ENCODE measurements at regions not wholly inside any gene's neighbourhood (a gene's known extent, or its start where the extent isn't known, plus 50 kb on each side); places are given as distances from the start of the nearest gene placed in this dataset.

GRCh38 chr2:143823296-143823695 lies 694.1 kb downstream of the ARHGAP15 start:
- H3K9me3 ChIP-seq (ENCODE audit: low read depth, low read length, poor library complexity, severe bottlenecking) = no peaks in the 10 kb centered on the region
- BruUV-seq (replicated peaks) = no TSS peak
- peaks cover 30% of the 10 kb centered on the region for H3K4me1 ChIP-seq (ENCODE audit: insufficient read depth, low read length, poor library complexity, severe bottlenecking)
- CTCF ChIA-PET = no interaction called here
- POLR2A ChIA-PET (ENCODE audit: low non-redundant PET) = no interaction called here
- no peaks in the 10 kb centered on the region for H3K36me3 ChIP-seq (ENCODE audit: insufficient read depth, low read length, poor library complexity, severe bottlenecking)
- no peaks in the 10 kb centered on the region for H3K27me3 ChIP-seq (replicated peaks; ENCODE audit: insufficient read depth, low read depth, low read length, poor library complexity)
- H3K4me3 ChIP-seq (ENCODE audit: low read depth, low read length, poor library complexity, severe bottlenecking) = no peak overlapping the region
- no peak for TF ChIP-seq CTCF (conservative IDR thresholded peaks at IDR 0.05; ENCODE audit: low read depth, low read length)
- TF ChIP-seq EZH2 (IDR thresholded peaks at IDR 0.05; ENCODE audit: borderline replicate concordance, low read depth, low read length, poor library complexity, severe bottlenecking) = no peak
- H3K27ac ChIP-seq (ENCODE audit: low read depth, low read length, poor library complexity, severe bottlenecking) = no peak overlapping the region
- intact Hi-C loops (cut with micrococcal nuclease; ENCODE audit: unreplicated experiment) = no loop called here
- DNase-seq (ENCODE audit: low spot score) = no peak

GRCh38 chr2:143822736-143823135 lies 693.5 kb downstream of the ARHGAP15 start:
- H3K27me3 ChIP-seq (replicated peaks; ENCODE audit: insufficient read depth, low read depth, low read length, poor library complexity) = no peaks in the 10 kb centered on the region
- H3K36me3 ChIP-seq (ENCODE audit: insufficient read depth, low read length, poor library complexity, severe bottlenecking) = no peaks in the 10 kb centered on the region
- no TSS peak for BruUV-seq (replicated peaks)
- H3K27ac ChIP-seq (ENCODE audit: low read depth, low read length, poor library complexity, severe bottlenecking) = no peak overlapping the region
- no peak for TF ChIP-seq CTCF (conservative IDR thresholded peaks at IDR 0.05; ENCODE audit: low read depth, low read length)
- no peak for DNase-seq (ENCODE audit: low spot score)
- ChIA-PET POLR2A (ENCODE audit: low non-redundant PET) (no interaction called here), CTCF (no interaction called here)
- H3K4me1 ChIP-seq (ENCODE audit: insufficient read depth, low read length, poor library complexity, severe bottlenecking) = peaks cover 30% of the 10 kb centered on the region
- H3K4me3 ChIP-seq (ENCODE audit: low read depth, low read length, poor library complexity, severe bottlenecking) = no peak overlapping the region
- intact Hi-C loops (cut with micrococcal nuclease; ENCODE audit: unreplicated experiment) = no loop called here
- H3K9me3 ChIP-seq (ENCODE audit: low read depth, low read length, poor library complexity, severe bottlenecking) = no peaks in the 10 kb centered on the region

GRCh38 chr2:143819764-143820163 lies 690.5 kb downstream of the ARHGAP15 start:
- no peaks in the 10 kb centered on the region for H3K36me3 ChIP-seq (ENCODE audit: insufficient read depth, low read length, poor library complexity, severe bottlenecking)
- BruUV-seq (replicated peaks) = no TSS peak
- peaks cover 15% of the 10 kb centered on the region for H3K4me1 ChIP-seq (ENCODE audit: insufficient read depth, low read length, poor library complexity, severe bottlenecking)
- DNase-seq (ENCODE audit: low spot score) = no peak
- H3K27me3 ChIP-seq (replicated peaks; ENCODE audit: insufficient read depth, low read depth, low read length, poor library complexity) = no peaks in the 10 kb centered on the region
- ChIA-PET POLR2A (ENCODE audit: low non-redundant PET) (no interaction called here), CTCF (no interaction called here)
- H3K9me3 ChIP-seq (ENCODE audit: low read depth, low read length, poor library complexity, severe bottlenecking) = no peaks in the 10 kb centered on the region
- intact Hi-C loops (cut with micrococcal nuclease; ENCODE audit: unreplicated experiment) = no loop called here
- H3K27ac ChIP-seq (ENCODE audit: low read depth, low read length, poor library complexity, severe bottlenecking) = no peak overlapping the region
- no peak for TF ChIP-seq CTCF (conservative IDR thresholded peaks at IDR 0.05; ENCODE audit: low read depth, low read length)
- TF ChIP-seq EZH2 (IDR thresholded peaks at IDR 0.05; ENCODE audit: borderline replicate concordance, low read depth, low read length, poor library complexity, severe bottlenecking) = no peak
- no peak overlapping the region for H3K4me3 ChIP-seq (ENCODE audit: low read depth, low read length, poor library complexity, severe bottlenecking)
